A673 (cell line): ENCODE measurements at regions not wholly inside any gene's neighbourhood (a gene's known extent, or its start where the extent isn't known, plus 50 kb on each side); places are given as distances from the start of the nearest gene placed in this dataset.

Experiments
- CTCF ChIP-seq: fragments of 300-800, 200-600 bp; sonication (generic); conservative IDR thresholded peaks from 2 replicates; pipeline ENCODE4 v1.5.1; 2017; ENCODE audit warnings: low read depth, mild to moderate bottlenecking, antibody characterized with exemption, low read length, moderate library complexity, mixed read lengths
- EZH2 ChIP-seq: fragments of 200-600 bp; sonication (generic); IDR thresholded peaks from 2 replicates; pipeline ENCODE4 v1.6.1; 2017; ENCODE audit warnings: borderline replicate concordance, low read depth, mild to moderate bottlenecking, mixed read lengths, antibody characterized with exemption, low read length; ENCODE audit not compliant: poor library complexity, severe bottlenecking

DNA sequence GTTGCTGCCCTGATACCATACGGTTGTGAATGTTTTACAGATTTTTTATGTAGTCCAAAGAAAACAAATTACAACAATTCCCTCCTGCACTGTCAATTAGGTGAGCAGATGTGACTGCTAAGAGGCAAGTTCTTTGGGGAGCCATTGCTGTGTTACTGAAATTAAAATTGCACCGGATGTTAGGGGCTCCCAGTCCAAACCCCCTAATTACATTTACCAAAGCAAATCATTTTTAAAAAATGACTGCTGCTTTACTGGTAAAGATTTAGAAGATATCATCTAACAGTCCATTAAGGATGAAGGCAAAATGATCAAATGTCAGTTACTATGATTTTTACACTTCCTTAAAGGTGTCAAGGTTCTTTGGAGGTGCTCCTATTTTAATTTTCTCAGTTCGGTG lies 70.1 kb upstream of the CSRP2 start:
- TF ChIP-seq CTCF = no peak
- TF ChIP-seq EZH2 = no peak
